ENCODE measurements at regions not wholly inside any gene's neighbourhood (a gene's known extent, or its start where the extent isn't known, plus 50 kb on each side); places are given as distances from the start of the nearest gene placed in this dataset.
"Not testable (repeated sequence)": the region's sequence is repeated elsewhere in the genome, so short reads cannot be mapped to it uniquely, and the experiment has no call there.

DNA sequence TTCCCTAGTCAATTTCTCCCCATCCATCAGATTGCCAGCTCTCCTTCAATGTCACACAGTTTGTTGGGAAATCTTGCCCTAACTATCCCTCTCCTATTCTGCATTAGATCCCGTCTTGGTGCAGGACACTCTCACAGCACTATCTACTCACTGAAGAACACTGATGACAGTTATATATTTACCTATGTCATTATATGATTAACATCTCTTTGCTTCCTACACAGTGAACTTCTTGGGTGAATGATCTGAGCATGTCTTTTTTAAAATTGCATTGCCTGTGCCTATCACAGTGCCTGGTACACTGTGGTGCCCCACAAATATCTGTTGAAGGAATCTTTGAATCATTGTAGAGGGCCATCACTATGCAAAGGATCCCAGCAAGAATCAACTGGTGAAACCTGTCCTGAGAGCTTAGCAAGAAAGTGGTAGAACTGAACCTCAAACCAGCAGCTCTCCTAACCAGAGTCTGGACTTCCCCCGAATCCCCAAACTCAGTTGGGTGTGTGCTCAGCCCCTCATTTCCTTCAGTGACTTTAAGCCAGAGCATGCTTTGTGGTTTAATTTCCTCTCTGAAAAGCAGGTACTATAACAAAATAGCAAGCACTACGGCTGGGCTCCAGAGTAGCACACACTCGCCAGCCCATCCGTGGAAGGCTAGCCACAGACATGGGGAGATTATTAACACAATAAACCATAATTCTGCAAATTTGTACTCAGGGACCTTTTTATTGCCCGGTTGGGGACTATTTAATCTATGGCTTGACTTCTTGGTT is 680.7 kb upstream of the SALL1 start:
- TF ChIP-seq, protein P1, sequence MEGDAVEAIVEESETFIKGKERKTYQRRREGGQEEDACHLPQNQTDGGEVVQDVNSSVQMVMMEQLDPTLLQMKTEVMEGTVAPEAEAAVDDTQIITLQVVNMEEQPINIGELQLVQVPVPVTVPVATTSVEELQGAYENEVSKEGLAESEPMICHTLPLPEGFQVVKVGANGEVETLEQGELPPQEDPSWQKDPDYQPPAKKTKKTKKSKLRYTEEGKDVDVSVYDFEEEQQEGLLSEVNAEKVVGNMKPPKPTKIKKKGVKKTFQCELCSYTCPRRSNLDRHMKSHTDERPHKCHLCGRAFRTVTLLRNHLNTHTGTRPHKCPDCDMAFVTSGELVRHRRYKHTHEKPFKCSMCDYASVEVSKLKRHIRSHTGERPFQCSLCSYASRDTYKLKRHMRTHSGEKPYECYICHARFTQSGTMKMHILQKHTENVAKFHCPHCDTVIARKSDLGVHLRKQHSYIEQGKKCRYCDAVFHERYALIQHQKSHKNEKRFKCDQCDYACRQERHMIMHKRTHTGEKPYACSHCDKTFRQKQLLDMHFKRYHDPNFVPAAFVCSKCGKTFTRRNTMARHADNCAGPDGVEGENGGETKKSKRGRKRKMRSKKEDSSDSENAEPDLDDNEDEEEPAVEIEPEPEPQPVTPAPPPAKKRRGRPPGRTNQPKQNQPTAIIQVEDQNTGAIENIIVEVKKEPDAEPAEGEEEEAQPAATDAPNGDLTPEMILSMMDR (IDR thresholded peaks at IDR 0.05; ENCODE audit: control extremely low read depth, extremely low read depth, low read depth, missing control alignments), result no peak
- ChIA-PET POLR2A (no interaction called here), CTCF (no interaction called here)
- no peak for DNase-seq (ENCODE audit: extremely low spot score)

- POLR2A ChIA-PET; CTCF ChIA-PET; DNase-seq (ENCODE audit: extremely low spot score): not testable (repeated sequence)
Observed at GRCh38 chr16:51831034-51831433, 680.0 kb upstream of the SALL1 start.

- CTCF ChIA-PET, result no interaction called here
- DNase-seq (ENCODE audit: extremely low spot score), result no peak
- TF ChIP-seq, protein P1 (IDR thresholded peaks at IDR 0.05; ENCODE audit: control extremely low read depth, extremely low read depth, low read depth, missing control alignments), result no peak
- POLR2A ChIA-PET, result no interaction called here
Observed at GRCh38 chr16:51825779-51826178, 674.7 kb upstream of the SALL1 start.

GRCh38 chr16:51822471-51822870 is 671.4 kb upstream of the SALL1 start:
- no peak for DNase-seq (ENCODE audit: extremely low spot score)
- TF ChIP-seq, protein P1 (IDR thresholded peaks at IDR 0.05; ENCODE audit: control extremely low read depth, extremely low read depth, low read depth, missing control alignments), result no peak
- CTCF ChIA-PET, result interaction anchor here (1.1 kb wide), 1 partner anchor 13 kb away, joined by 3 read pairs; no protein-coding TSS in a partner anchor
- POLR2A ChIA-PET, result no interaction called here

- DNase-seq (ENCODE audit: extremely low spot score), result no peak
- TF ChIP-seq, protein P1 (IDR thresholded peaks at IDR 0.05; ENCODE audit: control extremely low read depth, extremely low read depth, low read depth, missing control alignments), result no peak
- CTCF ChIA-PET, result interaction anchor here (0.6 to 0.7 kb wide), 2 partner anchors 15 to 23 kb away, joined by 3 read pairs; no protein-coding TSS in a partner anchor
- POLR2A ChIA-PET, result no interaction called here
Observed at GRCh38 chr16:51821527-51821926, 670.5 kb upstream of the SALL1 start.

- ChIA-PET POLR2A (no interaction called here), CTCF (no interaction called here)
- no peak for DNase-seq (ENCODE audit: extremely low spot score)
- TF ChIP-seq, protein P1 (IDR thresholded peaks at IDR 0.05; ENCODE audit: control extremely low read depth, extremely low read depth, low read depth, missing control alignments), result no peak
Observed at GRCh38 chr16:51820176-51820575, 669.1 kb upstream of the SALL1 start.

- DNase-seq (ENCODE audit: extremely low spot score), result peak; percentile 11
- ChIA-PET CTCF (interaction anchor here (0.6 to 1.7 kb wide), 7 partner anchors 9 to 164 kb away, joined by 3 to 7 read pairs (median 4); no protein-coding TSS in a partner anchor), POLR2A (no interaction called here)
- TF ChIP-seq, protein P1 (IDR thresholded peaks at IDR 0.05; ENCODE audit: control extremely low read depth, extremely low read depth, low read depth, missing control alignments), result peak; percentile 24
Observed at GRCh38 chr16:51818342-51818944, 667.4 kb upstream of the SALL1 start.

Data from GM10248 (cell line).